ENCODE measurements at regions not wholly inside any gene's neighbourhood (a gene's known extent, or its start where the extent isn't known, plus 50 kb on each side); places are given as distances from the start of the nearest gene placed in this dataset.

- no peak for DNase-seq
Observed at GRCh38 chr22:47297261-47298016, 535.0 kb downstream of the TBC1D22A start.

DNA sequence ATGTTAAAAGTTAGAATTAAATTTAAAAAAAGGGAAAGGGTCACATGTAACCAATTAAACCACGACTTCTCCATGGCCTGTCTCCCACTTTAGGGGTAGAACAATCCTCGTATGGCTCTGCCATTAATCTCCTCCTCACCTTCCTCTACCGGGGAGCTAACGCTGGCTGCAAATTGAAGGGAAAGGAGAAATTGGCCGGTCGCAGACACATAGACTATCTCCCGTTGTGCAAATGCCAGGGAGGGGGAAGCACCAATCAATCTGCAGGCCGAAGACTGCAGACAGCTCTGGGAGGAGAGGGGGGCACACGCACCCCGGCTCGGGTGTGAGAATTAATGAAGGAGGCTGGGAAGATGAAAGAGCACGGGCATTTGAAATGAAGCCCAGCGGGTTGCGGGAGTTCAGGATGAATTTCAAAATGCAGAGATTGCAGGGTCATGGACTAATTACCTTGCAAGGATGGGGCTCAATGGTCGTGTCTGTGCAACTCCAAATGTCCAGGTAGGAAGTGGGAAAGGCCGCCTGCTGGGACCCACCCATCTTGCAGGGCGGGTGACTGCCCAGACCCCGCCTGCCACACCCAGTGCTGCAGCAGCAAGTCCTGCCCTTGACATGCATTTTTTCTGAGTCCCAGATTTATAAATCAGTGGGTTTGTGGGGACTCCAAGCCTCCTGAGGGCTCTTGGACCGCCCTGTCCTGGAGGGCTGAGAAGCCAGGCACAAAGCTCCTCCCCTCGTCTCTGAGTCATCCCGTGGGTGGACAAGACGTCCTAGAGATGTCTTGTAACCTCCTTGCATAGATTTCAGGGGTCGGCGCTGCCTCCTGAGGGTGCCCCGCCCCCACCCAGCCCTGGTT lies 534.2 kb downstream of the TBC1D22A start:
- no peak for DNase-seq

GRCh38 chr22:47295982-47296381 lies 533.5 kb downstream of the TBC1D22A start:
- DNase-seq = no peak

GRCh38 chr22:47295226-47295901 lies 532.9 kb downstream of the TBC1D22A start:
- no peak for DNase-seq

GRCh38 chr22:47294576-47294975 lies 532.1 kb downstream of the TBC1D22A start:
- no peak for DNase-seq

GRCh38 chr22:47294222-47294532 lies 531.7 kb downstream of the TBC1D22A start:
- no peak for DNase-seq

DNA sequence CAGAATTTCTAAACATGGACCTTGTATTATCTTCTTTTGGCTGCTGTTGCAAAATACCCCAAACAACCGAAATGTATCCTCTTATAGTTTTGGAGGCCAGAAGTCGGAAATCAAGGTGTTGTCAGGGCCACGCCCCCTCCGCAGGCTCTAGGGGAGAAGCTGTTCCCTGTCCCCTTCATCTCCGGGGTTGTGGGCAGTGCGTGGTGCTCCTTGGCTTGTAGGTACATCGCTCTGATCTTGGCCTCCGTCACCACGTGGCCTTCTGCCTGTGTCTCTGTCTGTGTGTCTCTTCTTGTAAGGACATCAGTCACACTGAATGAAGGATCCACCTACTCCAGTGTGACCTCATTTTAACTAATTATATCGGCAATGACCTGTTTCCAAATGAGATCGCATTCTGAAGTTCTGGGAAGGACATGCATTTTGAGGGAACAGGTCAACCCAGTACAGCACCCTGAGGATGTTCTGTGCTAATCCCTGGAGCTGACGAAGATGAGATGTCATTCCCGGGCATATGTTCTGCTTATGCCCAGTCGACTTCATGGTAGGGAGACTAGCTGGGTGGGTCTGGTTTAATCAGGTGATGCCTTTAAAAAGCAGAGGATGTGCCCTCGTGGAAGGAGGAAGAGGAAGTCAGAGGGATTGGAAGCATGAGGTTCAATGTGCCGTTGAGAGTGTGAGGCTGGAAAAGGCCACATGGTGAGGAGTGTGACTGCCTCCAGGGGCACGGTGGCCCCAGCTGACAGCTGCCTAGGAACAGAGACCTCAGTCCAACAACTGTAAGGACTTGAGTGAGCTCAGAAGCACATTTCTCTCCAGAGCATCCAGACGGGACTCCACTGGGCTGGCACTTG lies 531.1 kb downstream of the TBC1D22A start:
- DNase-seq = no peak

- DNase-seq = no peak
Observed at GRCh38 chr22:47292546-47293320, 530.3 kb downstream of the TBC1D22A start.

DNA sequence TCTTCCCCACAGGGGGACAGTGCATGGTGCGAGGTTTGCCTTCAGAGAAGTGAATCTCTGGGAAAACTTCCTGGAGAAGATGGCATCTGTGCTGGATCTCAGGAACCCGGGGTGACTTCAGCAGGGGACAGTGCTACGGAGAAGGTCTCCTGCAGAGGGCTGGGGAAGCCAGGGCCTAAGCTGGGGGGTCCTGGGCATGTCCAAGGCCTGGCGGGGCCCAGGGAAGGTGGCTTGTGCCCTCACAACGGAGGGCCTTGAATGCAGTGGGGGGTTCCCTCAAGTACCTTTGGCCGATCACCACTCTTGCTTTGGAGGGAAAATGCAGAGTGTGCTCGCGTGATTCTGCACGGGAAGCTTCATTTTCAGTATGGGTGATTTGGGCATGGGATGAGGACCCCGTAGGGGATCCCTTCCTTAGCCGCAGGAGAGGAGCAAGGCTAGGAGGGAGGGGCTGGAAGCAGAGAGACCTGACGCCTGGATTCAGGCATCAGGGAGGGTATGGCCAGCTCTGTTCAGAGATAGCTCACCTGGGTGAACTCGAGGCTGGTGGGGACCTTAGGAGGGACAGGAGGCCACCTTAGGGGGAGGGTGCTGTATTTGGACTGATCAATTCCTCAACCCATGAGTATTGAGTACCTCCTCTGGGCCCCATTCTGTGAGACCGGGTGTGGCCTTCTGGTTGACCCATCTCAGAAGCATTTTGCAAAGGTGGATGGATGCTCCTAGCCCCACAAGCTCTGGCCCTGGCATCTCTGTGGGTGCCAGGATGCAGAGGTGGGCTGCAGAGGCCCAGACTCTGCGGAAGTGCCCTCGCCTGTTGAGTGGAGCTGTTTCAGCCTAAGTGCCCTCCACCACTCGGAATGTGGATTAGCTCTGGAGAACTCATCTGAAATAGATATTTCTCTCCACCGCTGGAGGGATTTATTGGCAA lies 529.4 kb downstream of the TBC1D22A start:
- no peak for DNase-seq

- DNase-seq = no peak
Observed at GRCh38 chr22:47290706-47291430, 528.4 kb downstream of the TBC1D22A start.

DNA sequence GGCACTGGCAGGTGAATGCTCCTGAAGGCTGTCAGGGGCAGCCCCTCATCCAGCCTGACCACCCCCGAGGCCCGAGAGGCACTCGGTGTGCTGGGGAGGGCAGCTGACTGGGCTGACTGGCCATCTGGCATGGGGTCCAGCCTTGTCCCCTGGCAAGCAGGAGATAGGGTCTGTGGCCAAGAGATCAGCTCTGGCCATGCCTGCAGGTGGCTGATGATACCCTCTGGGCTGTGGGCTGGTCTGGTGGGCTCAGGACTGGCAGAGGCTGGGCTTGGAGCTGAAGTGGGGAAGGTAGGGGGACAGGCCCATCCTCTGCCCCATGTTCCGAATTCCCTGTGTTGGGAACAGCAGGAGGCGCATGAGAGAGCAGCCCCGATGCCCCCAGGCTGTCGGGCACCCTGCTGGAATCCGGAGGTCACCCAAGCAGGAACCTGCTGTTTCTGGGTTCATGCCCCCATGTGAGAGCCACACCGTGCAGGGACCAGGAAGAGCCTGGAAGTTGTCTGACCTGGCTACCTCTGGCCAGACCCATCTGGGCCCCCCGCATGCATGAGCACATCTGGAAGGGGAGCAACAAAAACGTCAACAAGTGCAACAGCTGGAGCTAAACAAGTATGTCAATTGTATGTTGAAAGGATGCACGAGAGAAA lies 527.0 kb downstream of the TBC1D22A start:
- no peak for DNase-seq

GRCh38 chr22:47288680-47289079 lies 526.2 kb downstream of the TBC1D22A start:
- no peak for DNase-seq

DNA sequence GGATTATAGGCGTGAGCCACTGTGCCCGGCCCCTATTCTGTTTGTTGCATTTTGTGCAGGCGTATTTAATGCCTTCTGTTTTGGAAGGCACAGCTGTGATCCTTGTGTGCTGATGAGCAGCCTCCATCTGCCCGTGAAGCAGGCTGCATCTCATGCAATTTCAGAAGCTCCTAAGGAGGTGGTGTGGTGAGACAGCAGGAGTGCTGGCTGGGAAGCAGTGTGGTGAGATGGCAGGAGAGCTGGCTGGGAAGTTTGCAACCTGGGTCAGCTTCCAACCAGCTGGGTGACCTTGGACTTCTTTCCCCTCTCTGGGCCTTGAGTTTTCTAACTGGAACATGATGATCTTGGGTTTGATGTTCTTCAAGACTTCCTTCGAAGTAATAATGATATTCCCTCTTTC lies 525.1 kb downstream of the TBC1D22A start:
- DNase-seq = no peak

DNA sequence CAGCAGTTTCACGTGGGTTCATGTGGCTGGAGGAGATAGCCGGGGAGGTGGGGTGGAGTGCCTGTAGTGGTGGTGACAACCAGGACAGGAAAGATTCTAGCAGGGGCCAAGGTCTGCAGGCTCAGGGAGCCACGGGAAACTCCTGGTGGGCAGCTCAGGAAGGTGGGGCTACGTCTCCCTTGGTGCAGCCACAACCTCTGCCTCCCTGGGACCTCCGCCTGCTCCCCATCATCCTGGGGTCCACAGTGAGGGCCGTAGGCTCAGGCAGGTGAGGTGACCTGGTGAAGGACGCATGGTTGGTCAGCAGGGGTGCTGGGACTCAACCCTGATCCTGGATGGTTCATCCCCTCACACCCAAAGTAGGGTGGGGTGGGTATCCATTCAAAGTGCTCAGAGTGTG lies 524.1 kb downstream of the TBC1D22A start:
- no peak for DNase-seq

GRCh38 chr22:47285981-47286380 lies 523.5 kb downstream of the TBC1D22A start:
- no peak for DNase-seq

DNA sequence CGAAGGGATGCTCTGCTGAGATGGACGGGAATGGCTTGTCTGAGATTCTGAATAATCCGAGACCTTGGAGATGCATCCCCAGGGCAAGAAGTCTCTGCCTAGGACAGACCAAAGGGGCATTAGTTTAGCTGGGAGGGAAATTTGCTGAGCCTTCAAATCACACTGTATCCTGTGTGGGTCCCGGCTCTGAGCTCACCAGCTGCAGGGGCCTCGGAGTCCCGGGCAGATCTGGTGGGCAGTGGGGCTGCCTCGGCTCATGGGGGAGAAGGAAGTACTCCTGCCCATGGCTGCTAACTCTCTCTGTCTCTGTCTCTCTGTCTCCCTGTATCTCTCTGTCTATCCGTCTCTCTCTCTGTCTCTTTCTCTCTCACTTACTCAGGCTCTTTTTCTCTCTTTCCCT lies 522.4 kb downstream of the TBC1D22A start:
- DNase-seq = no peak

GRCh38 chr22:47284360-47284759 lies 521.9 kb downstream of the TBC1D22A start:
- no peak for DNase-seq

GRCh38 chr22:47283616-47284270 lies 521.3 kb downstream of the TBC1D22A start:
- no peak for DNase-seq

DNA sequence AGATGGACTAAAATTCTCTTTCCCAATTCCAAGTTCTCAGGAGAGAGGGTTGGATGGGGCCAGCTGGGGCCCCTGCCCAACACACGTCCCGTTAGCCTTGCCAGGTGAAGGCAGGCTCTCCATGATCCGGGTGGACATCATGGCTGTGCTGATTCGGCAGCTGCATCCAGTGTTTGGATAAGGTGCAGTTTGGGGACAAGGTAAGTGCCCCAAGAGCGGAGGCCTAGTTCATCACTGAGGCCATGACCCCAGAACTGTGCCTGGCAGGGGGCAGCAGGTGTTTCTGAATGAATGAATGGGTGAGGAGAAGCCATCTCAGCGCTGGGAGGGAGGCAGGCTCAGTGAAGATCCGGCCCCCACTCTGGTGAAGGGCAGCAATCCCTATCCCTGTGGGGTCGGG lies 520.4 kb downstream of the TBC1D22A start:
- DNase-seq = no peak

Measured in inflammatory macrophage treated with lipopolysaccharide for 4 hours (primary cell).